SK-N-SH (cell line): ENCODE measurements at regions not wholly inside any gene's neighbourhood (a gene's known extent, or its start where the extent isn't known, plus 50 kb on each side); places are given as distances from the start of the nearest gene placed in this dataset.

Source experiments
- CTCF ChIA-PET: fragments of 300-600, 350-600 bp; formaldehyde crosslinking; extraction: SDS; loops from one replicate; lab custom pipeline; 2021; lab: Yijun Ruan, JAX
- POLR2A ChIA-PET: fragments of 350-600 bp; sonication (Branson Sonifier 250); formaldehyde crosslinking; extraction: SDS; loops from one replicate; lab custom pipeline; 2020; ENCODE audit warnings: antibody characterized with exemption, inconsistent platforms; lab: Yijun Ruan, JAX
- DNase-seq: peaks from one replicate; pipeline ENCODE4 v3.0.0; 2012
- H2AFZ ChIP-seq: fragments of 200-600 bp; sonication (generic); 2 replicates; pipeline ENCODE4 v1.8.1; 2016; ENCODE audit warnings: antibody characterized with exemption, mild to moderate bottlenecking, low read depth
- H3F3A ChIP-seq: fragments of 200-600 bp; sonication (generic); replicated peaks from 2 replicates; pipeline ENCODE3; 2016; ENCODE audit warnings: antibody characterized with exemption, mild to moderate bottlenecking; ENCODE audit not compliant: insufficient read depth
- H3K27ac ChIP-seq, 2 experiments: fragments of 200-500 bp in 1 of 2; fragments of 200-600 bp in 1 of 2; sonication (Bioruptor generic) in 1 of 2; sonication (generic), shearing (Covaris generic) in 1 of 2; 2 replicates each; pipeline versions ENCODE4 v1.5.1 to v1.6.1; 2014 to 2016; ENCODE audit warnings: low read depth in 2 of 2, inconsistent platforms in 1 of 2, low read length in 1 of 2, mild to moderate bottlenecking in 1 of 2, mixed read lengths in 1 of 2
- H3K27me3 ChIP-seq: fragments of 200-600 bp; sonication (generic), shearing (Covaris generic); 2 replicates; pipeline ENCODE4 v1.6.1; 2016; ENCODE audit warnings: mixed run types; ENCODE audit not compliant: insufficient read depth
- H3K36me3 ChIP-seq, 2 experiments: fragments of 200-500 bp in 1 of 2; fragments of 200-600 bp in 1 of 2; sonication (Bioruptor generic) in 1 of 2; sonication (generic) in 1 of 2; replicated peaks in 1 of 2; 2 replicates each; pipeline versions ENCODE3 to v1.5.1; 2014 to 2016; ENCODE audit warnings: low read length in 1 of 2, mild to moderate bottlenecking in 1 of 2; ENCODE audit not compliant: insufficient read depth in 2 of 2, control insufficient read depth in 1 of 2
- H3K4me1 ChIP-seq, 2 experiments: fragments of 200-500 bp in 1 of 2; fragments of 200-600 bp in 1 of 2; sonication (Bioruptor generic) in 1 of 2; sonication (generic), shearing (Covaris generic) in 1 of 2; 2 replicates each; pipeline versions ENCODE4 v1.5.1 to v1.6.1; 2014 to 2016; ENCODE audit warnings: low read depth in 1 of 2, low read length in 1 of 2, mixed run types in 1 of 2; ENCODE audit not compliant: insufficient read depth in 2 of 2, control insufficient read depth in 1 of 2
- H3K4me2 ChIP-seq: fragments of 200-600 bp; sonication (generic), shearing (Covaris generic); 2 replicates; pipeline ENCODE4 v1.6.1; 2017; ENCODE audit warnings: mixed run types
- H3K4me3 ChIP-seq, 2 experiments: fragments of 200-500 bp in 1 of 2; fragments of 200-600 bp in 1 of 2; sonication (Bioruptor generic) in 1 of 2; sonication (generic), shearing (Covaris generic) in 1 of 2; 2 replicates each; pipeline versions ENCODE4 v1.5.1 to v1.8.1; 2014 to 2016; ENCODE audit warnings: low read depth in 2 of 2, inconsistent platforms in 1 of 2, low read length in 1 of 2, mild to moderate bottlenecking in 1 of 2, mixed read lengths in 1 of 2, moderate library complexity in 1 of 2
- H3K79me2 ChIP-seq: fragments of 200-600 bp; sonication (generic); 2 replicates; pipeline ENCODE4 v1.8.1; 2017; ENCODE audit warnings: mild to moderate bottlenecking; ENCODE audit not compliant: insufficient read depth
- H3K9ac ChIP-seq: fragments of 200-600 bp; sonication (generic); 2 replicates; pipeline ENCODE4 v1.6.1; 2017; ENCODE audit warnings: mixed run types
- H3K9me2 ChIP-seq: fragments of 200-600 bp; sonication (generic); 2 replicates; pipeline ENCODE4 v1.6.1; 2017; ENCODE audit warnings: mixed run types
- H3K9me3 ChIP-seq: fragments of 200-600 bp; sonication (generic); 2 replicates; pipeline ENCODE4 v1.6.1; 2017; ENCODE audit warnings: mixed run types, mild to moderate bottlenecking, moderate library complexity
- H4K20me1 ChIP-seq: fragments of 200-600 bp; sonication (generic); 2 replicates; pipeline ENCODE4 v1.6.1; 2017; ENCODE audit warnings: mild to moderate bottlenecking, mixed run types; ENCODE audit not compliant: insufficient read depth
- EP300 ChIP-seq, 2 experiments: IDR thresholded peaks; 2 replicates each; pipeline versions ENCODE4 v1.4.0 to v1.6.1; 2012; ENCODE audit warnings: borderline replicate concordance in 1 of 2, low read depth in 1 of 2, low read length in 1 of 2
- EZH2phosphoT487 ChIP-seq: fragments of 200-600 bp; sonication (generic); IDR thresholded peaks from 2 replicates; pipeline ENCODE4 v1.6.1; 2017; ENCODE audit warnings: low read depth, mixed run types, mild to moderate bottlenecking, antibody characterized with exemption, moderate library complexity, borderline replicate concordance
- FOSL2 ChIP-seq: IDR thresholded peaks from 2 replicates; pipeline ENCODE4 v1.4.0; 2012; ENCODE audit warnings: low read depth, mild to moderate bottlenecking, moderate library complexity, borderline replicate concordance
- FOXJ3 ChIP-seq: sonication (generic); formaldehyde crosslinking; IDR thresholded peaks from 2 replicates; pipeline ENCODE4 v1.5.1; 2020; ENCODE audit warnings: mild to moderate bottlenecking, missing genetic modification reagents
- MEF2A ChIP-seq: IDR thresholded peaks from 2 replicates; pipeline ENCODE4 v1.4.0; 2012; ENCODE audit warnings: low read depth, borderline replicate concordance
- MXI1 ChIP-seq: IDR thresholded peaks from 2 replicates; pipeline ENCODE4 v1.6.1; 2012; ENCODE audit warnings: mild to moderate bottlenecking, low read depth, low read length, improper control_type of control experiment
- NFIC ChIP-seq: IDR thresholded peaks from 2 replicates; pipeline ENCODE4 v1.4.0; 2012; ENCODE audit warnings: borderline replicate concordance
- NRF1 ChIP-seq: IDR thresholded peaks from 2 replicates; pipeline ENCODE4 v1.6.1; 2012; ENCODE audit warnings: low read depth, mild to moderate bottlenecking, low read length
- POLR2AphosphoS5 ChIP-seq: IDR thresholded peaks from 2 replicates; pipeline ENCODE4 v1.6.1; 2012; ENCODE audit warnings: low read depth, low read length
- RFX5 ChIP-seq: IDR thresholded peaks from 2 replicates; pipeline ENCODE4 v1.6.1; 2012; ENCODE audit warnings: mild to moderate bottlenecking, improper control_type of control experiment, low read length
- SIN3A ChIP-seq: IDR thresholded peaks from 2 replicates; pipeline ENCODE4 v1.6.1; 2012; ENCODE audit warnings: low read depth, mild to moderate bottlenecking, low read length, moderate library complexity, borderline replicate concordance
- TEAD4 ChIP-seq: IDR thresholded peaks from 2 replicates; pipeline ENCODE4 v1.4.0; 2012; ENCODE audit warnings: mild to moderate bottlenecking, borderline replicate concordance; ENCODE audit not compliant: insufficient read depth
- YY1 ChIP-seq: IDR thresholded peaks from 2 replicates; pipeline ENCODE4 v1.4.0; 2012; ENCODE audit warnings: low read depth, mild to moderate bottlenecking
- WGBS: methylation state at CpG from one replicate; pipeline ENCODE4 v1.1.6; 2017; ENCODE audit warnings: low lambda C conversion rate; 5-methylcytosine and 5-hydroxymethylcytosine counted together
- TF ChIP-seq, protein P1 (sequence below): IDR thresholded peaks from 2 replicates; pipeline ENCODE4 v1.6.1; 2012; ENCODE audit warnings: mild to moderate bottlenecking, low read depth, low read length, moderate library complexity
- TF ChIP-seq, protein P2 (sequence below): IDR thresholded peaks from 2 replicates; pipeline ENCODE4 v1.4.0; 2012; ENCODE audit warnings: low read depth, borderline replicate concordance
- TF ChIP-seq, protein P3 (sequence below): fragments of 200-600 bp; sonication (generic); IDR thresholded peaks from 2 replicates; pipeline ENCODE4 v1.6.1; 2017; ENCODE audit warnings: antibody characterized with exemption, mild to moderate bottlenecking, moderate library complexity

DNA sequence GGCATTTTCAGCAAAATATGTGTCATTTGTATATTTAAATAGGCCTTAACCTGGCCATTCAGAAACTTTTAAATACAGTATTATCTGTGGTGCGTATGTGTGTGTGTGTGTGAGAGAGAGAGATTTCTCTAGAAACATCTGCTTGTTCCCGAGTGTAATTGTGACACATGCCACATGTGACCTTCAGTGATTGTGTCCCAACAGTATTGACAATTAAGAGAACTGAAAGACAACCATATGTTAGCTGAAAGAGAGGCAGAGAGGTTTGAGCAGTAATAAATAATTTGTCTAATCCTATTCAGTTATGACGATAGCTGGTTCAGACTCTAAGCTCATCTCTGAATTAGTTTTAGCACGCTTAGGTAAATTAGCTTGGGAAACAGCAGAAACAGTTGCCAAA, 1503.1 kb downstream of the PCDH9 start:
- H3F3A ChIP-seq, result no peaks in the 10 kb centered on the region
- H3K9me2 ChIP-seq, result no peaks in the 10 kb centered on the region
- 86% methylated on average over 4 of the region's 4 CpGs for WGBS
- H3K4me3 ChIP-seq, result no peak overlapping the region
- POLR2A ChIA-PET, result no interaction called here
- TF ChIP-seq EZH2phosphoT487, result no peak
- no peak for TF ChIP-seq TEAD4
- no peak for TF ChIP-seq NRF1
- H4K20me1 ChIP-seq, result no peaks in the 10 kb centered on the region
- H3K9ac ChIP-seq, result no peak overlapping the region
- DNase-seq, result no peak
- no peaks in the 10 kb centered on the region for H3K36me3 ChIP-seq
- H3K79me2 ChIP-seq, result no peaks in the 10 kb centered on the region
- H3K27me3 ChIP-seq, result no peaks in the 10 kb centered on the region
- no peak overlapping the region for H3K4me2 ChIP-seq
- peaks cover 4% of the 10 kb centered on the region; the same call in 1 of the 2 replicates for H3K9me3 ChIP-seq
- H3K4me1 ChIP-seq, result no peaks in the 10 kb centered on the region
- H3K27ac ChIP-seq, result no peak overlapping the region
- H2AFZ ChIP-seq, result no peak overlapping the region
- CTCF ChIA-PET, result no interaction called here

DNA sequence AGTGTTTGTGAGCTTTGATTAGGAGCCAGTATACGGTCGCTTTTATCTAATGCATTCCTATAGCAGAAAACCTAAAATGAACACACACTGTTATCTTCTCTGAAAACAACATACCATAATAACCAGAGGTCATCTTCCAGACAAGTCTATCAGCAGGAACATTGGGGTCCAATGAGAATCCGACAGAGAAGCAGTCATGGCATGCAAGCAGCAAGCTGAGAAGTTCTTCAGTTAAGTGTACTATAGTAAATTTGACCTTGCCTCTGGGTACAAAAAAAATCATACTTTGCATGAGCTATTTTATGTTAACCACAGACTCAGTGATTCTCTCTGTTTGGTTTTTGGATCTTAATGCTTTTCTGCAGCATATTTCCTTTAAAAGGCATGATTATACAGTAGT, 1505.1 kb downstream of the PCDH9 start:
- H2AFZ ChIP-seq, result no peak overlapping the region; the same call in 1 of the 2 replicates
- no peak for DNase-seq

DNA sequence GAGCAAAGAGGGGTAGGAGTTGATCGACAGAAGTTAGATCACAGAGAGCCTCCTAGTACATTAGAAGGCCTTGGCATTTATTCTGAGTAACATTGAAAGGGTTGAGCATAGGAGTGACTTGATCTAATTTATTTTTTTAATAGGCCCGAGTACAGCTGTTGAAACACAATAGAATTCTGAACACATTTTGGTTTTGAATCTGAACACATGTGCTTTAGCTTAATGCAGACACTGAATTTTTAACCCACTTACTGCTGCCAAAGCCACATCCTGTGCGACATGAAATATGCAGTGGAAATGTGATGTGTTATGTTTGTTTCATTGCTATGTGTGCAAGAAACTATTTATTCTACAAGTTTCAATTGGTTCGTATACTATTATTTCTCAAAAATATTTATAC, 1505.9 kb downstream of the PCDH9 start:
- 87% methylated on average over 4 of the region's 4 CpGs for WGBS
- ChIA-PET CTCF (no interaction called here), POLR2A (no interaction called here)
- Histone ChIP-seq H4K20me1 (no peaks in the 10 kb centered on the region), H3K9ac (no peak overlapping the region), H3K4me1 (no peaks in the 10 kb centered on the region), H2AFZ (no peak overlapping the region), H3F3A (no peaks in the 10 kb centered on the region), H3K27me3 (no peaks in the 10 kb centered on the region), H3K36me3 (no peaks in the 10 kb centered on the region), H3K27ac (no peak overlapping the region), H3K79me2 (no peaks in the 10 kb centered on the region), H3K9me3 (peaks cover 4% of the 10 kb centered on the region; the same call in 1 of the 2 replicates), H3K4me3 (no peak overlapping the region), H3K9me2 (no peaks in the 10 kb centered on the region), H3K4me2 (no peak overlapping the region)
- DNase-seq, result no peak
- TF ChIP-seq EZH2phosphoT487 (no peak), RFX5 (no peak), MXI1 (no peak), FOXJ3 (no peak), NRF1 (no peak)
- TF ChIP-seq, protein P1, sequence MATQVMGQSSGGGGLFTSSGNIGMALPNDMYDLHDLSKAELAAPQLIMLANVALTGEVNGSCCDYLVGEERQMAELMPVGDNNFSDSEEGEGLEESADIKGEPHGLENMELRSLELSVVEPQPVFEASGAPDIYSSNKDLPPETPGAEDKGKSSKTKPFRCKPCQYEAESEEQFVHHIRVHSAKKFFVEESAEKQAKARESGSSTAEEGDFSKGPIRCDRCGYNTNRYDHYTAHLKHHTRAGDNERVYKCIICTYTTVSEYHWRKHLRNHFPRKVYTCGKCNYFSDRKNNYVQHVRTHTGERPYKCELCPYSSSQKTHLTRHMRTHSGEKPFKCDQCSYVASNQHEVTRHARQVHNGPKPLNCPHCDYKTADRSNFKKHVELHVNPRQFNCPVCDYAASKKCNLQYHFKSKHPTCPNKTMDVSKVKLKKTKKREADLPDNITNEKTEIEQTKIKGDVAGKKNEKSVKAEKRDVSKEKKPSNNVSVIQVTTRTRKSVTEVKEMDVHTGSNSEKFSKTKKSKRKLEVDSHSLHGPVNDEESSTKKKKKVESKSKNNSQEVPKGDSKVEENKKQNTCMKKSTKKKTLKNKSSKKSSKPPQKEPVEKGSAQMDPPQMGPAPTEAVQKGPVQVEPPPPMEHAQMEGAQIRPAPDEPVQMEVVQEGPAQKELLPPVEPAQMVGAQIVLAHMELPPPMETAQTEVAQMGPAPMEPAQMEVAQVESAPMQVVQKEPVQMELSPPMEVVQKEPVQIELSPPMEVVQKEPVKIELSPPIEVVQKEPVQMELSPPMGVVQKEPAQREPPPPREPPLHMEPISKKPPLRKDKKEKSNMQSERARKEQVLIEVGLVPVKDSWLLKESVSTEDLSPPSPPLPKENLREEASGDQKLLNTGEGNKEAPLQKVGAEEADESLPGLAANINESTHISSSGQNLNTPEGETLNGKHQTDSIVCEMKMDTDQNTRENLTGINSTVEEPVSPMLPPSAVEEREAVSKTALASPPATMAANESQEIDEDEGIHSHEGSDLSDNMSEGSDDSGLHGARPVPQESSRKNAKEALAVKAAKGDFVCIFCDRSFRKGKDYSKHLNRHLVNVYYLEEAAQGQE, result no peak
- TF ChIP-seq, protein P2, sequence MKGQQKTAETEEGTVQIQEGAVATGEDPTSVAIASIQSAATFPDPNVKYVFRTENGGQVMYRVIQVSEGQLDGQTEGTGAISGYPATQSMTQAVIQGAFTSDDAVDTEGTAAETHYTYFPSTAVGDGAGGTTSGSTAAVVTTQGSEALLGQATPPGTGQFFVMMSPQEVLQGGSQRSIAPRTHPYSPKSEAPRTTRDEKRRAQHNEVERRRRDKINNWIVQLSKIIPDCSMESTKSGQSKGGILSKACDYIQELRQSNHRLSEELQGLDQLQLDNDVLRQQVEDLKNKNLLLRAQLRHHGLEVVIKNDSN, result no peak

More for the DNA sequence above, 1505.1 kb downstream of the PCDH9 start:
- peaks cover 4% of the 10 kb centered on the region; the same call in 1 of the 2 replicates for H3K9me3 ChIP-seq
- H3K79me2 ChIP-seq, result no peaks in the 10 kb centered on the region
- ChIA-PET POLR2A (no interaction called here), CTCF (no interaction called here)
- H4K20me1 ChIP-seq, result no peaks in the 10 kb centered on the region
- no peak overlapping the region for H3K27ac ChIP-seq
- no peak overlapping the region for H3K4me2 ChIP-seq
- no peak overlapping the region for H3K9ac ChIP-seq
- H3F3A ChIP-seq, result no peaks in the 10 kb centered on the region
- no peaks in the 10 kb centered on the region for H3K9me2 ChIP-seq
- no peaks in the 10 kb centered on the region for H3K36me3 ChIP-seq
- WGBS, result 86% methylated on average over 3 of the region's 3 CpGs
- no peaks in the 10 kb centered on the region for H3K4me1 ChIP-seq
- TF ChIP-seq POLR2AphosphoS5 (no peak), FOSL2 (no peak), TEAD4 (no peak), YY1 (no peak), SIN3A (no peak), MEF2A (no peak), NFIC (no peak), EP300 (IDR thresholded peaks at IDR 0.05; ENCODE audit: borderline replicate concordance in 1 of 2, low read depth in 1 of 2, low read length in 1 of 2) (no peak), NRF1 (no peak)
- TF ChIP-seq, protein P3, sequence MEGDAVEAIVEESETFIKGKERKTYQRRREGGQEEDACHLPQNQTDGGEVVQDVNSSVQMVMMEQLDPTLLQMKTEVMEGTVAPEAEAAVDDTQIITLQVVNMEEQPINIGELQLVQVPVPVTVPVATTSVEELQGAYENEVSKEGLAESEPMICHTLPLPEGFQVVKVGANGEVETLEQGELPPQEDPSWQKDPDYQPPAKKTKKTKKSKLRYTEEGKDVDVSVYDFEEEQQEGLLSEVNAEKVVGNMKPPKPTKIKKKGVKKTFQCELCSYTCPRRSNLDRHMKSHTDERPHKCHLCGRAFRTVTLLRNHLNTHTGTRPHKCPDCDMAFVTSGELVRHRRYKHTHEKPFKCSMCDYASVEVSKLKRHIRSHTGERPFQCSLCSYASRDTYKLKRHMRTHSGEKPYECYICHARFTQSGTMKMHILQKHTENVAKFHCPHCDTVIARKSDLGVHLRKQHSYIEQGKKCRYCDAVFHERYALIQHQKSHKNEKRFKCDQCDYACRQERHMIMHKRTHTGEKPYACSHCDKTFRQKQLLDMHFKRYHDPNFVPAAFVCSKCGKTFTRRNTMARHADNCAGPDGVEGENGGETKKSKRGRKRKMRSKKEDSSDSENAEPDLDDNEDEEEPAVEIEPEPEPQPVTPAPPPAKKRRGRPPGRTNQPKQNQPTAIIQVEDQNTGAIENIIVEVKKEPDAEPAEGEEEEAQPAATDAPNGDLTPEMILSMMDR, result no peak
- no peak overlapping the region for H3K4me3 ChIP-seq
- no peaks in the 10 kb centered on the region for H3K27me3 ChIP-seq
